ENCODE measurements at regions not wholly inside any gene's neighbourhood (a gene's known extent, or its start where the extent isn't known, plus 50 kb on each side); places are given as distances from the start of the nearest gene placed in this dataset.

- DNase-seq = no peak
Measured at GRCh38 chr6:67633058-67633457, 1002.0 kb upstream of the ADGRB3 start.

GRCh38 chr6:67630146-67630545 lies 1004.9 kb upstream of the ADGRB3 start:
- DNase-seq = no peak

- DNase-seq = no peak
Measured at GRCh38 chr6:67629258-67629657, 1005.8 kb upstream of the ADGRB3 start.

DNA sequence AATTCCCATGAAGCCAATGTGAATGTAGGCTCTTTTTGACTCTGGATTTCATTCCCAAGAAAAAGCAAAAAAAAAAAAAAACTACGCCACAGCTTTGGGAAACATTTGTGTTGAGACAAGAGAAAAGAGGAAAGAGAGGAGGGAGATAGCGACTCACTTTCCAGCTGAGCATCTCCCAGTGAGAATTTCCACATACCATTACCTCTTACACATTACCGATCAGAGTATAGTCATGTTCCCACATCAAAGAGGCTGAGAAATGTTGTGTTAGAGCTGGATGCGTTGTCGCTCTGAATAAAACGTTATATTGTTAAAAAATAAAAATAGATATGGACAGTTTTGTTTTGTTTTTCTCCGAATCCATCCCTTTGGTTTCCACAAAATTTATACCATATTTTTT lies 1019.3 kb upstream of the ADGRB3 start:
- no peak for DNase-seq

GRCh38 chr6:67608099-67608749 lies 1026.9 kb upstream of the ADGRB3 start:
- no peak for DNase-seq

DNA sequence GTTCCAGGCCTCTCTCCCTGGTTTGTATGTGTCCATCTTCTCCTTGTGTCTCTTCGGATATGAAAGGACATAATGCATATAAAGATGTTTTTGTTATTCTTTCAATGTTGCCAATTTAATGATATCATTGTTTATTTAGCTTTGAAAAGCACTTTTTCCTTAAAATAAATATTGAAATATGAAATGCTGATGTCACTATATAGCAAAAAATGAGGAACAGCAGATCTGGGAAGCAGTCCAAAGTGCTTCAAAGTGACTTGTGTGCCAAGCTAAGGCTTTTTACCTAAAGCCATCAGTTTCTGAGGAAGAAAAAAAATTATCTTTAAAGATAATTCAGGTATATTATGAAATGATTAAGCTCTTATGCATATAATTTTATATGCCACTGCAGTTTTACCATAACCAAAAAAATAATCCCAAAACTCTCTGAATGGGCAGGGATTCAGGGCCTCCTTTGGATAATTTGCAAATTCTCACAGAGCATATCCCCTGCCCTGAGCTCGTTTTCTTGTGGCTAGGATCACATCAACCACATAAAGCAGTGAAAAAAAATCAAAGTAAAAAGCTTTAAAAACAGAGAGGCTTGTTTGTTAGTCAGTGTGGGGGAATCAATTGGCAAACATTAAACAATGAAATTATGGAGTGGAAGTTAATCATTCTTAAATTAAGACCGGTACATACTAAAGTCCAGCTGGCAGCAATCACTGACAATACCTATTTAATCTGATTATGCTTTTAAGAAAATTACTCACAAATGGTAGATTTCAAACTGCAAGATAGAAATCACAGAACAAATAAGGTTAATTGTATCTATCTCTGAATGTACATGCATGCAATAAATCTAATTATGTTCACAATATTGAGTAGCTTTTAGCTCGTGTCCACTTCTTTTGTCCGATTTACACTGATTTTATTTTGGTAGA lies 1027.9 kb upstream of the ADGRB3 start:
- DNase-seq = peak; percentile 50

DNA sequence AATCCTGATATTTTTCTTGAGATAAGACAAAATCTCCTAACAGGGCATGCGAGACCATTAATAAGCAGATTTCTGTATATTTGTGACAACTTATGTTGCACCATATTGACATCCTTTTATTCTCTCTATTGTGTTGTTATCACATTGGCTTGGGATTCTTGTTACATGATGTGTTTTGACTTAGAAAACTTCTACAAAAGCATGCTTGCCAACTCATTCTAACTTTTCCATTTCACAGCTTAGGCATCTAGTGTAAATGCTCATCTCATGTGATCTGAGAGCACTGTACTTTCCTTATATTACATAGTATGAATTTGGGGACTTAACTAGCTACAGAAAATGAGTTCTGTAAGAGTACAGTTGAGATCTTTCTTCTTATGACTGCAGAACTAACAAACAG lies 1040.7 kb upstream of the ADGRB3 start:
- DNase-seq = no peak

DNA sequence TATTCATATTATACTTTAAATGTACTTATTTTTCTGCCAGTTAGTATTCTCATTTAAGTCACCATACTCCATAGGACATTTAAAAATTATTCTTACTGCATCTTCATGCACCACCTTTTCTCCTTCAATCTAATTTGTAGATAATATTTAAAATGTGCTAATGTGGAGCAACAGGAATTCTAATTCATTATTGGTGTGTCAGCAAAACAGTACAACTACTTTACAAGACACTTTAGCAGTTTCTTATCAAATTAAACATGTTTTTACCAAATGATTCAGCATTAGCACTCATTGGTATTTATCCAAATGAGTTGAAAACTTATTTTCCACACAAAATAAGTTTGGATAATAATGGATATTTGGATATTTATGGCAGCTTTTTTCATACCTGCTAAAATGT lies 1041.8 kb upstream of the ADGRB3 start:
- DNase-seq = no peak

GRCh38 chr6:67591910-67592309 lies 1043.2 kb upstream of the ADGRB3 start:
- DNase-seq = no peak

DNA sequence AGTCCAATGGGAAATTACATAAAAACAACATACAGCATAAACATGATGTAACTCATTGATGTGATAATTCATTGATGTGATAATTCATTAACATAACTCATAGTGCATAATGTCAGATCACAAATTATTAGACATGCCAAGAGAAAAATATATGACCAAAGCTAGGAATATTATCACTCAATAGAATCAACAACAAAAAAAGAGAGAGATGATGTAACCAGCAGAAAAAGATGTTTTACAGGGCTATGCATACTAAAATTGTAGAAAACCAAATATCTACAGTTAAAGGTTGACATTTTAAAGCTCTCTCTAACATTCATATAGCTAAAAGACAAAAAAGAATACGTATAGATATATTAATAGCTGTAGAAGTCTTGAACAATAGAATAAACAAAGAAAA lies 1067.2 kb upstream of the ADGRB3 start:
- DNase-seq = no peak

DNA sequence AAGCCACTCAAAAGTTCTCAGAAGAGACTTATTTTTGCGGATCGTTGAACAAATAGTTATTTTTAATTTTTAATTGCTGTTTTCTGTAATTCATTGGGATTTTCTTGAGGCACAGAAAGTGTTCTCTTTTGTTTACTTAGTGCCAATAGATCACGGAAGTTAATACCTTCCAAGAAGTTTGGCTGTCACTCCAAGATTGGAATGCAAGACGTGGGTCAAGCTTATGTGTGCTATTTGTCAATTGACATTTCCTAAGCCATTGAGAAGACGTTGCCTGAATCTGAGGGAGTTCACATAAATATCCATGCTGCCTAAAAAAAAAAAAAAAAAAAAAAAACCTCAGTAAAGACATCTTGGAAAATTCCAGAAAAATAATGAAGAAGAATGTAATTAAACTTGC lies 1071.4 kb upstream of the ADGRB3 start:
- no peak for DNase-seq

DNA sequence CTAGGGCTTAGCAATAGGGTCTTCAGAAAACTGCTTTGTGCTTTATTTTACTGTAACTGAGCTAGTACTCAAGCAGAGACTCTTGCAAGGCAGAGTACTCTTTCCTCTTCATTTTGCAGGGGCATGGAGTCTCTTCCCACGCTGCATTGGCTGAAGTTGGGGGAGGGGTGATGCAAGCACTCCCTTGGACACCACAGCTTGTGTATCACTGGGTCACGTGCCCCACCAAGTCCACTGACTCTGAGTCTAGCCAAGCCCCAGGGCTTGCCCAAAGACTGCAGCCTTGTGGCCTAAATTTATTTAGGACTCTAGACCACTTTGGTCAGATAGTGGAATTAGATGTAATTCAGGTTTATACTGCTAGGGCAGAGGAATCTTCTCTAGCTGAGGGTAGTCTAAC lies 1075.0 kb upstream of the ADGRB3 start:
- no peak for DNase-seq

DNA sequence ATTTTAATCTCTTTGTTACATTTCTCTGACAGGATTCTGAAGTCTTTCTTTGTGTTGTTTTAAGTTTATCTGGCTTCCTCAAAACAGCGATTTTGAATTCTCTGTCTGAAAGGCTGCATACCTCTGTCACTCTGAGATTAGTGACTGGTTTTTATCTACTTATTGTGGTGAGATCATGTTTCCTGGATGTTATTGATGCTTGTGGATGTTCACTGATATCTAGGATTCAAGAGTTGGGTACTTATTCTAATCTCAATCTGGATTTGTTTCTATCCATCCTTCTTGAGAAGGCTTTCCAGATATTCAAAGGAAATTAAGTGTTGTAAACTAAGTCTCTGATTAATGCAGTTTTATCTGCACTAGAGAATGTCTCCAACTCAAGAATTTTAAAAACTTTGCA lies 1076.1 kb upstream of the ADGRB3 start:
- no peak for DNase-seq

GRCh38 chr6:67544851-67545452 lies 1090.1 kb upstream of the ADGRB3 start:
- no peak for DNase-seq

GRCh38 chr6:67541586-67541985 lies 1093.5 kb upstream of the ADGRB3 start:
- DNase-seq = no peak

DNA sequence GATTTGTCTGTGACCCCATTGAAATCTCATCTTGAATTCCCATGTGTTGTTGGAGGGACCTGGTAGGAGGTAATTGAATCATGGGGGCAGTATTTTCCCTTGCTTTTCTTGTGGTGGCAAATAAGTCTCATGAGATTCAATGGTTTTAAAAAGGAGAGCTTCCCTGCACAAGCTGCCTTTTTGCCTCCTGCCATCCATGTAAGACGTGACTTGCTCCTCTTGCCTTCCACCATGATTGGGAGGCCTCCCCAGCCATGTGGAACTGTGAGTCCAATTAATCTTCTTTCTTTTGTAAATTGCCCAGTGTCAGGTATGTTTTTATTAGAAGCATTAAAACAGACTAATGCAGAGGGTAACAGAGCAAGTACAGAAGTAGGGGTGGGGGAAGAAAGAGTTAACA lies 1097.0 kb upstream of the ADGRB3 start:
- DNase-seq = no peak

DNA sequence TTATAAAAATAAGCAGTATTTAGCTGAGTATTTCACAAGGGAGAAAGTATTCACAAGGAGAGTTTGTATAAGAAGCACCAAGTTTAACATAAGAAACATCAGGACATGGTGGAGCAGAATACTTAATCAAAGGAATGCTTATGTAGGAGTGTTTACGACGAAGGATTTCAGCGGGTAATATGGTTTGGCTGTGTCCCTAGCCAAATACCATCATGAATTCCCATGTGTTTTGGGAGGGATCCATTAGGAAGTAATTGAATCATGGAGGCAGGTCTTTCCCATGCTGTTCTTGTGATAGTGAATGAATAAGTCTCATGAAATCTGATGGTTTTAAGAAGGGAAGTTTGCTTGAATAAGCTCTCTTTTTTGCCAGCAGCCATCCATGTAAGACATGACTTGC lies 1099.1 kb upstream of the ADGRB3 start:
- DNase-seq = no peak

GRCh38 chr6:67506352-67506751 lies 1128.7 kb upstream of the ADGRB3 start:
- no peak for DNase-seq

GRCh38 chr6:67501755-67502154 lies 1133.3 kb upstream of the ADGRB3 start:
- no peak for DNase-seq

DNA sequence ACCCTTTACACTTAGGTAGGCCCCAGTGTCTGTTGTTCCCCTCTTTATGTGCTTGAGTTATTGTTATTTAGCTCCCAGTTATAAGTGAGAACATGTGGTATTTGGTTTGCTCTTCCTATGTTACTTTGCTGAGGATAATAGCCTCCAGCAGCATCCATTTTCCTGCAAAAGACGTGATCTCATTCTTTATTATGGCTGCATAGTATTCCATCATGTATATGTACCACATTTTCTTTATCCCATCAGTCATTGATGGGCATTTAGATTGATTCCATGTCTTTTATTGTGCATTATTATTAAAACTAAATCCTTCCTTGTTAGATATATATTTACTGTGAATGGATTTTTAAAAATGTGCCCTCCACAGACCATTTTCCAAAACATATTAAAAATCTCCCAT lies 1137.3 kb upstream of the ADGRB3 start:
- no peak for DNase-seq

DNA sequence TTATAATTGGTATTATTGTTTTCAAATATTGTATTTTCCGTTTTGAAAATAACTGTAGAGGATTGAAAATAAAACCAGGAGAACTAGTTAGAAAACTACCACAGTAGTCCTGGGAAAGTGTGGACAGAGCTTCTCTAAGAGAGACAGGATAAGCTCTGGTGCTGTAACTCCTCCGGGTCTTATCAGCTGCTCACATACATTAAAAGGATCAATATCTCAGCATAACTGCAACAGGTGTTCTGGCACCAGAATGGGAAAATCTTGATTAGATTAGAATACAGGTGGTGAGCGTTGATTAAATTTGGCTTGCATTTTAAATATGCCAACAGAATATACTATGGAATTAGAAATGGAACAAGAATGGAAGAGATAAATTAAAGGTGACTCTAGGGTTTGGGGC lies 1138.9 kb upstream of the ADGRB3 start:
- DNase-seq = no peak

DNA sequence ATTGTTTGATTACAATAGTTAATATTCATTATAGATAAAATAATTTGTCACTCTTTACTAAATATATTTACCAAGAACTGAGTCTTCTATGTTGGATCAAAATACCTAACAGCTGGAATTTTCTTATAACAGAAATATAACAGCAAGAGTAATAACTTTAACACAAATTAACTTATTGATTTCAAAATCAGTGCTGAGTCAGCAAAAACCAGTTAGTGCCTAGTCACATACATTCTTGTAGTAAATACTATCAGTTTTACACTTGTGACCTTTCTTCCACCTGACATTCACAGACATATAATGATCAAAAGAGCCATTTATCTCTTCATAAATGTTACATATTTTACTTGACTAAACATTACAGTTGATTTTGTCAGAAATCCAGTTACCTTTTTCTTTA lies 1141.4 kb upstream of the ADGRB3 start:
- no peak for DNase-seq

- DNase-seq = no peak
Measured at GRCh38 chr6:67475700-67476099, 1159.4 kb upstream of the ADGRB3 start.

DNA sequence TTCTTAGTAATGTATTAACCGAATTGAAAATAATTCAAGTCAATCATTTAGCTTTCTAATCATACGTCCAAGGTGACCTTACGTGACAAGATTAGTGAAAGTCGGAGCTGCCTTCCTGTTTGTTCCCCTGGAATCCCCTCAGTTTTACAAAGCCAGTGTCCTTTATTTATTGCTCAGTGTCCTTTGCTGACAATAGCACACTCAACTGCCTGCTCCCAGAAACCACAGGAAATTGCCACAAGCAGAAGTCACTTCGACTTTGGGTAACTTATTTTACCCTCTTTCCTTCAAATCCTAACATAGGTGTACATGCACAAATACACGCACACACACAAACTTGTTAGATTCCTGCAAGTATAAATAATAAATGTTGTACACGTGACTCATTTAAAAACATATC lies 1167.7 kb upstream of the ADGRB3 start:
- DNase-seq = no peak
